ENCODE measurements at regions not wholly inside any gene's neighbourhood (a gene's known extent, or its start where the extent isn't known, plus 50 kb on each side); places are given as distances from the start of the nearest gene placed in this dataset.
A peak's percentile ranks its signal among the peaks of the same experiment; 100 is the strongest.

- H3K23ac ChIP-seq (ENCODE audit: low read depth, low read length, poor library complexity), result no peak overlapping the region
- peaks cover under 1 to 3% of the 10 kb centered on the region in 2 donors for H3K4me1 ChIP-seq (ENCODE audit: control insufficient read depth in 2 of 2, insufficient read depth in 1 of 2, low read depth in 1 of 2, low read length in 2 of 2)
- H2AFZ ChIP-seq (ENCODE audit: low read length), result peak overlapping the region; percentile 30
- H2AK5ac ChIP-seq (ENCODE audit: low read depth, low read length), result peak overlapping the region; percentile 72
- H3K27me3 ChIP-seq (ENCODE audit: control insufficient read depth in 3 of 3, insufficient read depth in 3 of 3, low read depth in 1 of 3, low read length in 3 of 3), result no peaks in the 10 kb centered on the region
- H3K27ac ChIP-seq (replicated peaks; ENCODE audit: low read length), result peak overlapping the region; percentile 12
- no peak overlapping the region for H2BK12ac ChIP-seq (ENCODE audit: low read length)
- no CpG with 5 or more reads among the region's 9 CpGs for WGBS, 2 donors (ENCODE audit: extremely low coverage in 2 of 2, insufficient read length in 2 of 2, insufficient replicate concordance in 1 of 2)
- no peak overlapping the region for H3K14ac ChIP-seq (ENCODE audit: low read length)
- H4K8ac ChIP-seq (ENCODE audit: low read depth, low read length), result no peak overlapping the region
- no peak for DNase-seq (ENCODE audit: low spot score)
- H2BK15ac ChIP-seq (ENCODE audit: low read length), result no peak overlapping the region
- H3K79me1 ChIP-seq (ENCODE audit: low read depth, low read length), result no peaks in the 10 kb centered on the region
- peaks cover 0 to 3% of the 10 kb centered on the region in 2 donors for H3K36me3 ChIP-seq (replicated peaks in 1 of 2; ENCODE audit: control insufficient read depth in 2 of 2, insufficient read depth in 2 of 2, low read length in 2 of 2)
- H3K9me3 ChIP-seq (replicated peaks in 1 of 2; ENCODE audit: control insufficient read depth in 2 of 2, insufficient read depth in 1 of 2, low read depth in 1 of 2, low read length in 2 of 2), result peaks cover 12% of the 10 kb centered on the region in 2 donors
- H2BK5ac ChIP-seq (ENCODE audit: low read length), result peak overlapping the region; percentile 57
- peak overlapping the region; percentile 54 for H3K18ac ChIP-seq (ENCODE audit: low read length)
- H3K4me3 ChIP-seq (ENCODE audit: low read length in 2 of 2), result no peak overlapping the region
- no peak overlapping the region for H2BK120ac ChIP-seq (ENCODE audit: low read depth, low read length)
- no peak overlapping the region for H3K4me2 ChIP-seq (ENCODE audit: insufficient read depth, low read length, poor library complexity, severe bottlenecking)
- no peak overlapping the region for H4K91ac ChIP-seq (ENCODE audit: low read depth, low read length, poor library complexity)
- H3K4ac ChIP-seq (ENCODE audit: low read length), result no peak overlapping the region
- H3K9ac ChIP-seq (ENCODE audit: low read depth, low read length, poor library complexity), result no peak overlapping the region
Measured at GRCh38 chr2:217070043-217070430, 210.2 kb upstream of the TNP1 start.

GRCh38 chr2:217069263-217070042, 209.6 kb upstream of the TNP1 start:
- Histone ChIP-seq H3K4me3 (ENCODE audit: low read length in 2 of 2) (peak overlapping the region in 1 of 2 donors; percentile 60), H3K9me3 (replicated peaks in 1 of 2; ENCODE audit: control insufficient read depth in 2 of 2, insufficient read depth in 1 of 2, low read depth in 1 of 2, low read length in 2 of 2) (peaks cover 12% of the 10 kb centered on the region in 2 donors), H4K91ac (ENCODE audit: low read depth, low read length, poor library complexity) (peak overlapping the region; percentile 74), H3K36me3 (replicated peaks in 1 of 2; ENCODE audit: control insufficient read depth in 2 of 2, insufficient read depth in 2 of 2, low read length in 2 of 2) (peaks cover 0 to 3% of the 10 kb centered on the region in 2 donors), H3K27me3 (ENCODE audit: control insufficient read depth in 3 of 3, insufficient read depth in 3 of 3, low read depth in 1 of 3, low read length in 3 of 3) (no peaks in the 10 kb centered on the region), H3K27ac (replicated peaks; ENCODE audit: low read length) (peak overlapping the region; percentile 9), H2AFZ (ENCODE audit: low read length) (no peak overlapping the region), H3K9ac (ENCODE audit: low read depth, low read length, poor library complexity) (peak overlapping the region; percentile 17), H3K79me1 (ENCODE audit: low read depth, low read length) (no peaks in the 10 kb centered on the region), H3K18ac (ENCODE audit: low read length) (peak overlapping the region; percentile 55), H2BK120ac (ENCODE audit: low read depth, low read length) (no peak overlapping the region), H3K4me2 (ENCODE audit: insufficient read depth, low read length, poor library complexity, severe bottlenecking) (no peak overlapping the region), H4K8ac (ENCODE audit: low read depth, low read length) (no peak overlapping the region), H3K4ac (ENCODE audit: low read length) (no peak overlapping the region), H3K23ac (ENCODE audit: low read depth, low read length, poor library complexity) (no peak overlapping the region), H2AK5ac (ENCODE audit: low read depth, low read length) (peak overlapping the region; percentile 72), H3K14ac (ENCODE audit: low read length) (peak overlapping the region; percentile 28), H3K4me1 (ENCODE audit: control insufficient read depth in 2 of 2, insufficient read depth in 1 of 2, low read depth in 1 of 2, low read length in 2 of 2) (peaks cover 4 to 6% of the 10 kb centered on the region in 2 donors), H2BK12ac (ENCODE audit: low read length) (peak overlapping the region; percentile 33), H2BK5ac (ENCODE audit: low read length) (peak overlapping the region; percentile 57), H2BK15ac (ENCODE audit: low read length) (no peak overlapping the region)
- no peak for DNase-seq (ENCODE audit: low spot score)
- 100% methylated on average over 5 of the region's 7 CpGs; no CpG with 5 or more reads in 1 of the 2 donors for WGBS, 2 donors (ENCODE audit: extremely low coverage in 2 of 2, insufficient read length in 2 of 2, insufficient replicate concordance in 1 of 2)

GRCh38 chr2:217068677-217069250, 208.9 kb upstream of the TNP1 start:
- WGBS, 2 donors (ENCODE audit: extremely low coverage in 2 of 2, insufficient read length in 2 of 2, insufficient replicate concordance in 1 of 2), result 100% methylated on average over 1 to 5 of the region's 6 CpGs
- H3K79me1 ChIP-seq (ENCODE audit: low read depth, low read length), result no peaks in the 10 kb centered on the region
- H2BK5ac ChIP-seq (ENCODE audit: low read length), result no peak overlapping the region
- H3K27ac ChIP-seq (replicated peaks; ENCODE audit: low read length), result no peak overlapping the region
- H3K4me1 ChIP-seq (ENCODE audit: control insufficient read depth in 2 of 2, insufficient read depth in 1 of 2, low read depth in 1 of 2, low read length in 2 of 2), result peaks cover 11 to 13% of the 10 kb centered on the region in 2 donors
- H3K18ac ChIP-seq (ENCODE audit: low read length), result peak overlapping the region; percentile 39
- peaks cover 0 to 3% of the 10 kb centered on the region in 2 donors for H3K36me3 ChIP-seq (replicated peaks in 1 of 2; ENCODE audit: control insufficient read depth in 2 of 2, insufficient read depth in 2 of 2, low read length in 2 of 2)
- H2BK12ac ChIP-seq (ENCODE audit: low read length), result no peak overlapping the region
- H2AK5ac ChIP-seq (ENCODE audit: low read depth, low read length), result no peak overlapping the region
- H3K4me3 ChIP-seq (ENCODE audit: low read length in 2 of 2), result peak overlapping the region in 1 of 2 donors; percentile 60
- no peaks in the 10 kb centered on the region for H3K27me3 ChIP-seq (ENCODE audit: control insufficient read depth in 3 of 3, insufficient read depth in 3 of 3, low read depth in 1 of 3, low read length in 3 of 3)
- peak overlapping the region; percentile 34 for H4K91ac ChIP-seq (ENCODE audit: low read depth, low read length, poor library complexity)
- no peak overlapping the region for H4K8ac ChIP-seq (ENCODE audit: low read depth, low read length)
- no peak overlapping the region for H2BK15ac ChIP-seq (ENCODE audit: low read length)
- peaks cover 12% of the 10 kb centered on the region in 2 donors for H3K9me3 ChIP-seq (replicated peaks in 1 of 2; ENCODE audit: control insufficient read depth in 2 of 2, insufficient read depth in 1 of 2, low read depth in 1 of 2, low read length in 2 of 2)
- H3K14ac ChIP-seq (ENCODE audit: low read length), result no peak overlapping the region
- H3K4me2 ChIP-seq (ENCODE audit: insufficient read depth, low read length, poor library complexity, severe bottlenecking), result no peak overlapping the region
- no peak overlapping the region for H3K9ac ChIP-seq (ENCODE audit: low read depth, low read length, poor library complexity)
- no peak overlapping the region for H2AFZ ChIP-seq (ENCODE audit: low read length)
- H3K23ac ChIP-seq (ENCODE audit: low read depth, low read length, poor library complexity), result no peak overlapping the region
- H2BK120ac ChIP-seq (ENCODE audit: low read depth, low read length), result no peak overlapping the region
- no peak overlapping the region for H3K4ac ChIP-seq (ENCODE audit: low read length)
- DNase-seq (ENCODE audit: low spot score), result no peak

GRCh38 chr2:217067787-217068186, 207.9 kb upstream of the TNP1 start:
- H3K9me3 ChIP-seq (replicated peaks in 1 of 2; ENCODE audit: control insufficient read depth in 2 of 2, insufficient read depth in 1 of 2, low read depth in 1 of 2, low read length in 2 of 2), result peaks cover 12% of the 10 kb centered on the region in 2 donors
- peaks cover 16 to 22% of the 10 kb centered on the region in 2 donors for H3K4me1 ChIP-seq (ENCODE audit: control insufficient read depth in 2 of 2, insufficient read depth in 1 of 2, low read depth in 1 of 2, low read length in 2 of 2)
- no peak overlapping the region for H2AFZ ChIP-seq (ENCODE audit: low read length)
- no peak for DNase-seq (ENCODE audit: low spot score)
- H2BK120ac ChIP-seq (ENCODE audit: low read depth, low read length), result no peak overlapping the region
- no peak overlapping the region for H3K18ac ChIP-seq (ENCODE audit: low read length)
- no peak overlapping the region for H3K4me3 ChIP-seq (ENCODE audit: low read length in 2 of 2)
- H3K4me2 ChIP-seq (ENCODE audit: insufficient read depth, low read length, poor library complexity, severe bottlenecking), result no peak overlapping the region
- peaks cover 0 to 3% of the 10 kb centered on the region in 2 donors for H3K36me3 ChIP-seq (replicated peaks in 1 of 2; ENCODE audit: control insufficient read depth in 2 of 2, insufficient read depth in 2 of 2, low read length in 2 of 2)
- no CpG with 5 or more reads among the region's 6 CpGs for WGBS, 2 donors (ENCODE audit: extremely low coverage in 2 of 2, insufficient read length in 2 of 2, insufficient replicate concordance in 1 of 2)
- no peak overlapping the region for H3K4ac ChIP-seq (ENCODE audit: low read length)
- no peaks in the 10 kb centered on the region for H3K79me1 ChIP-seq (ENCODE audit: low read depth, low read length)
- no peak overlapping the region for H2AK5ac ChIP-seq (ENCODE audit: low read depth, low read length)
- H2BK5ac ChIP-seq (ENCODE audit: low read length), result no peak overlapping the region
- no peak overlapping the region for H3K23ac ChIP-seq (ENCODE audit: low read depth, low read length, poor library complexity)
- no peak overlapping the region for H3K14ac ChIP-seq (ENCODE audit: low read length)
- no peak overlapping the region for H2BK12ac ChIP-seq (ENCODE audit: low read length)
- H4K91ac ChIP-seq (ENCODE audit: low read depth, low read length, poor library complexity), result no peak overlapping the region
- no peak overlapping the region for H4K8ac ChIP-seq (ENCODE audit: low read depth, low read length)
- H3K27me3 ChIP-seq (ENCODE audit: control insufficient read depth in 3 of 3, insufficient read depth in 3 of 3, low read depth in 1 of 3, low read length in 3 of 3), result no peaks in the 10 kb centered on the region
- H3K9ac ChIP-seq (ENCODE audit: low read depth, low read length, poor library complexity), result no peak overlapping the region
- H2BK15ac ChIP-seq (ENCODE audit: low read length), result no peak overlapping the region
- no peak overlapping the region for H3K27ac ChIP-seq (replicated peaks; ENCODE audit: low read length)

Data from neuronal stem cell (in vitro differentiated cells).